SK-N-MC (cell line): ENCODE measurements at regions not wholly inside any gene's neighbourhood (a gene's known extent, or its start where the extent isn't known, plus 50 kb on each side); places are given as distances from the start of the nearest gene placed in this dataset.

Experiments
- EZH2 ChIP-seq: fragments of 200-600 bp; sonication (generic); IDR thresholded peaks from one replicate; pipeline ENCODE4 v1.6.1; 2017; ENCODE audit warnings: antibody characterized with exemption
- POLR2AphosphoS5 ChIP-seq: IDR thresholded peaks from 2 replicates; pipeline ENCODE4 v1.6.1; 2012; ENCODE audit warnings: mild to moderate bottlenecking, low read depth, low read length, borderline replicate concordance

- TF ChIP-seq EZH2 (no peak), POLR2AphosphoS5 (no peak)
Observed at GRCh38 chr10:120282421-120282820, 174.6 kb upstream of the PLPP4 start.
